NB4 (cell line): ENCODE measurements at regions not wholly inside any gene's neighbourhood (a gene's known extent, or its start where the extent isn't known, plus 50 kb on each side); places are given as distances from the start of the nearest gene placed in this dataset.
A peak's percentile ranks its signal among the peaks of the same experiment; 100 is the strongest.

Experiments used
- DNase-seq: peaks from one replicate; pipeline ENCODE4 v3.0.0; 2010; ENCODE audit warnings: low read depth
- H3K4me3 ChIP-seq: one replicate; pipeline ENCODE4 v1.5.1; 2011; ENCODE audit warnings: mild to moderate bottlenecking, low read depth, low read length, moderate library complexity
- MYC ChIP-seq: IDR thresholded peaks from 2 replicates; pipeline ENCODE4 v1.6.1; 2011; ENCODE audit warnings: low read depth, low read length
- POLR2A ChIP-seq: IDR thresholded peaks from 2 replicates; pipeline ENCODE4 v1.6.1; 2011; ENCODE audit warnings: mild to moderate bottlenecking; ENCODE audit not compliant: insufficient read length; ENCODE audit errors: extremely low read depth
- TF ChIP-seq, protein P1 (sequence below): IDR thresholded peaks from 2 replicates; pipeline ENCODE4 v1.6.1; 2011; ENCODE audit warnings: low read depth, low read length
- TF ChIP-seq, protein P2 (sequence below): IDR thresholded peaks from one replicate; pipeline ENCODE4 v1.5.1; 2012; ENCODE audit warnings: low read depth, low read length

DNA sequence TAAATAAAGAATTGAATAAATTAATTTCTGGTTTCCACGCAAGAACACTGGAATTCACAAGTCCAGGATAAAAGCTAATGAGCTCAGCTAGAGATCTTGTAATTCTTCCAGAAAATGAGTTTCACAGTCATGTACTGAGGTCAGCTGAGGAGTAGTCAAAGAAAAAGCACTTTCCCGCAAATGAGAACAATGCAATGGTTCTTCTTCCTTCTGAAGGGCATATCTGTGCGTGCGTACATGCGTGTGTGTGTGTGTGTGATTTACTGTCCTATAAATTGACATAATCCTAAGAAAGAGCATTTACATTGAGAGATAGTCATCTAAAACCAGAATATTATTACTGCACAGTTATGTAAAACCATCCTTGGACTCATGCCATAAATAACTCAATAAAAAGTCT is 968.9 kb upstream of the EYS start:
- no peak overlapping the region for H3K4me3 ChIP-seq
- TF ChIP-seq POLR2A (no peak), MYC (no peak)
- TF ChIP-seq, protein P1, sequence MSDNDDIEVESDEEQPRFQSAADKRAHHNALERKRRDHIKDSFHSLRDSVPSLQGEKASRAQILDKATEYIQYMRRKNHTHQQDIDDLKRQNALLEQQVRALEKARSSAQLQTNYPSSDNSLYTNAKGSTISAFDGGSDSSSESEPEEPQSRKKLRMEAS = no peak
- TF ChIP-seq, protein P2, sequence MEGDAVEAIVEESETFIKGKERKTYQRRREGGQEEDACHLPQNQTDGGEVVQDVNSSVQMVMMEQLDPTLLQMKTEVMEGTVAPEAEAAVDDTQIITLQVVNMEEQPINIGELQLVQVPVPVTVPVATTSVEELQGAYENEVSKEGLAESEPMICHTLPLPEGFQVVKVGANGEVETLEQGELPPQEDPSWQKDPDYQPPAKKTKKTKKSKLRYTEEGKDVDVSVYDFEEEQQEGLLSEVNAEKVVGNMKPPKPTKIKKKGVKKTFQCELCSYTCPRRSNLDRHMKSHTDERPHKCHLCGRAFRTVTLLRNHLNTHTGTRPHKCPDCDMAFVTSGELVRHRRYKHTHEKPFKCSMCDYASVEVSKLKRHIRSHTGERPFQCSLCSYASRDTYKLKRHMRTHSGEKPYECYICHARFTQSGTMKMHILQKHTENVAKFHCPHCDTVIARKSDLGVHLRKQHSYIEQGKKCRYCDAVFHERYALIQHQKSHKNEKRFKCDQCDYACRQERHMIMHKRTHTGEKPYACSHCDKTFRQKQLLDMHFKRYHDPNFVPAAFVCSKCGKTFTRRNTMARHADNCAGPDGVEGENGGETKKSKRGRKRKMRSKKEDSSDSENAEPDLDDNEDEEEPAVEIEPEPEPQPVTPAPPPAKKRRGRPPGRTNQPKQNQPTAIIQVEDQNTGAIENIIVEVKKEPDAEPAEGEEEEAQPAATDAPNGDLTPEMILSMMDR = no peak
- no peak for DNase-seq

DNA sequence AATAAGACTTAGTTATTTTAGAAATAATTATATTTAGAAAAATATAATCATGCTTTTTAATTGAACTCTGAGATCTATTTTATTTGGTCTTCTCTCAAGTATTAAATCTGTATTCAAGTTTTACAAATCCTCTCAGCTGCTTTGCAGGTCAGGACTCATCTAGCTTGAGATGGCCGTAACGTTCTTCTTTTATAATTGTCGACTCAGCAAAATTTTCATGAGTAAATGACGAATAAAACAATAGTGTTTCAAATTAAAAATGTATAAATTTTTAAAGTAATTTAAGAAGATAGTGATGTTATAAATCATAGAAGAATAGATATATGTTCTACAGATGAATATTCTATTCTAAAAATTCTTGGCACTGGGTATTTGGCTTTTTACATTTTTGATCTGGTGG is 957.1 kb upstream of the EYS start:
- no peak overlapping the region for H3K4me3 ChIP-seq
- TF ChIP-seq, protein P1 = no peak
- TF ChIP-seq POLR2A = no peak
- no peak for TF ChIP-seq MYC
- DNase-seq = no peak

DNA sequence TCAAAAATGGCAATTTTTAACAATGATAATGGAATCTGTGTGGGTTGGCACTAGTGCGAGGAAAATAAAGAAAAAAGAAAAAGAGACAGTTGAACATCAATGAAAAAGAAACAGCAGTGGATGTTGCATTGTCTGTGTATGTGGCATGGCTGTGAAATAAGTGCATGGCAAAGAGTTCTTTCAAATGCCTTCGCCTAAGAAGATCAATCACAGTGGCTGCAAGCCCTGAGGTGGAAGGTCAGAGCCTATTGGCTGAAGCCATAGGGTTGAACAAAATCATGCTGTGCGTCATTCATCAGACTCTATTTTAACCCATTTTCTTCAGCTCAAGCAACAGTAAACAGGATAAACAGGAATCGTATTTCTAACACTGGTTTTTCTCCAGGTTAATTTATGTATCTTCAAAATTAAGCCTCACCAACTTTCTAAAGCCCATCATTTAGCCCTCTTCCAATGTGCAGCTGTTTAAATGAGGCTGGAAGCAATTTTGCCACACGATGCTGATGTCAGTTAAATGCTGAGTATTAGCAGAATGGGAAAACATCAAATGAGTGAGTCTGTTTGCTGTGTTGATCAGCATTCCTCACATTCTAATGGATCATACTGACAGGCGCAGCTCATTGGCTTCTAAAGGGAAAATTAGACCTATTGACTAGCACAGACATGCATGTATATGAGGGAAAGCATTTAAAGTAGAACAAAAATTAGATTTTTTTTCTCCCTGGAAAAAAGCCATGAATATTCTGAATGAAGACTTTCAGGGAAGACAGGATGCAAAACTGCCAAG is 955.9 kb upstream of the EYS start:
- no peak for TF ChIP-seq POLR2A
- TF ChIP-seq, protein P1 = no peak
- TF ChIP-seq, protein P2 = no peak
- no peak for TF ChIP-seq MYC
- H3K4me3 ChIP-seq = no peak overlapping the region
- no peak for DNase-seq

DNA sequence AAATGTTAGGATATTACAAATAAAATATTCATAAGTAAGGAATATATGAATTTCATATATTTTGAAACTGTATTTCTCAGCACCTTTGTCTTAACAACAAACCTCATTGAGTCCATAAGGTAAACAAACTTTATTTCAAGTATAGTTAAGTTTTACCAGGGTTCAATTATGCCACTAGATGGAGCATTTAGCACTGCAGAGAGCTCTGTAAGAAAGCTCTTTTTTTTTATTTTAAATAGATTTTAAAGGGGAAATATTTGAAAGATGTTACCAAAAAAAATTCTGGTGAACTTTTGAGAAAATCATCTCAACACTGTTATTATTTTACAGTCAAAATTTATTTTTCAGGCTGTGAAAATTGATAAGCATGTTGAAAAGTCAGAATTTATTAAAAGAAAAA is 955.2 kb upstream of the EYS start:
- DNase-seq = peak; percentile 25

DNA sequence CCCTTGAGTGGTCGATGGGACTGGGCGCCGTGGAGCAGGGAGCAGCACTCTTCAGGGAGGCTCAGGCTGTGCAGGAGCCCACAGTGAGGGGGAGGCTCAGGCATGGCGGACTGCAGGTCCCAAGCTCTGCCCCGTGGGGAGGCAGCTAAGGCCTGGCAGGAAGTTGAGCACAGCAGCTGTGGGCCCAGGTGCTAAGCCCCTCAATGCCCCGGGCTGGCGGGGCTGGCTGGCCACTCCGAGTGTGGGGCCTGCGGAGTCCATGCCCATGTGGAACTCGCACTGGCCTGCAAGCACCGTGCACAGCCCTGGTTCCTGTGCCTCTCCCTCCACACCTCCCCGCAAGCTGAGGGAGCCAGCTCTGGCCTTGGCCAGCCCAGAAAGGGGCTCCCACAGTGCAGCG is 948.4 kb upstream of the EYS start:
- no peak overlapping the region for H3K4me3 ChIP-seq
- no peak for DNase-seq
- TF ChIP-seq MYC (no peak), POLR2A (no peak)
- TF ChIP-seq, protein P1 = no peak
- TF ChIP-seq, protein P2 = no peak

More for the DNA sequence above, 955.2 kb upstream of the EYS start:
- H3K4me3 ChIP-seq = no peak overlapping the region
- TF ChIP-seq, protein P2 = peak; percentile 35
- TF ChIP-seq, protein P1 = no peak

DNA sequence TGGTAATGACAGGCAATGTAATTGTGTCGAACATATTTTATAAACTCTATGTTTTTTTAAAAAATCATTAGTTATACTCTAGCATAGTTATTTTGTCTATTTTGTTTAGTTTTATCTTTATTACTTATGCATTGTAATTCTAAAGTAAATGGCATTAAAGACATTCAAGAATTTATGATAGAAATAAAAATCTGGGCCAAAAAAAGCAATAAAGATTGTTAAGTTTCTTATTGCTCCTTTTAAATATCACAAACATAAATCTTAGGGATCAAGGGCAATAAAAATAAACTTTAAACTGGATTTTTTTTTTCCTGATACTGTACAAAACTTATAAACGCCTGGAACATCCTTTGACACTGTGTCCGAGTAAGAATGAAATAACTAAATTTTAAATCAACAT is 931.5 kb upstream of the EYS start:
- no peak for DNase-seq
- no peak overlapping the region for H3K4me3 ChIP-seq
- TF ChIP-seq, protein P2 = no peak
- no peak for TF ChIP-seq POLR2A
- TF ChIP-seq, protein P1 = no peak
- TF ChIP-seq MYC = no peak
